ENCODE measurements at regions not wholly inside any gene's neighbourhood (a gene's known extent, or its start where the extent isn't known, plus 50 kb on each side); places are given as distances from the start of the nearest gene placed in this dataset.

DNA sequence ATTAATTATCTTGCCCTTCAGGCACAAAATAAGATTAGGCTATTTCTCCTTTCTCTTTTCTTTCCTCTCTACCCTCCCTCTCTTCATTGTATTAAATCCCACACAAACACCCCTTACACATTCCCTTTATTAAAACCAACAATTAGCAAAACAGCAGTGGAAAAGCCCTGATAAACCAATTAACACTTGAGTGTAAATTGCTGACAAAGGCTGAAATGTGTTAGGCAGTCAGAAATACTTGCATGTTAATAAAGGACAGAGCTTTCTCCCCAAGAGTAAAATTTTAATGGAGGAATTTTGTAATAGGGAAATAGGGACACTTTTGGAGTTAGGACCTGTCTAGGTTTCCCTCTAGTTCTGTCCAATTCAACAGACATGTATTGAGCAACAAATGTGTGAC lies 370.9 kb downstream of the MRPS30 start:
- intact Hi-C loops (cut with micrococcal nuclease; ENCODE audit: unreplicated experiment) = no loop called here
- Histone ChIP-seq H3K9me3 (no peaks in the 10 kb centered on the region), H3K36me3 (ENCODE audit: control insufficient read depth, insufficient read depth, low read length) (no peaks in the 10 kb centered on the region), H3K27me3 (replicated peaks; ENCODE audit: control insufficient read depth, insufficient read depth, low read length) (no peaks in the 10 kb centered on the region), H3K4me1 (no peaks in the 10 kb centered on the region), H3K4me3 (ENCODE audit: low read depth, low read length) (no peak overlapping the region)
- H3K36me3 Mint-ChIP-seq (ENCODE audit: insufficient read depth, unreplicated experiment) = no peaks in the 10 kb centered on the region
- TF ChIP-seq, protein P1, sequence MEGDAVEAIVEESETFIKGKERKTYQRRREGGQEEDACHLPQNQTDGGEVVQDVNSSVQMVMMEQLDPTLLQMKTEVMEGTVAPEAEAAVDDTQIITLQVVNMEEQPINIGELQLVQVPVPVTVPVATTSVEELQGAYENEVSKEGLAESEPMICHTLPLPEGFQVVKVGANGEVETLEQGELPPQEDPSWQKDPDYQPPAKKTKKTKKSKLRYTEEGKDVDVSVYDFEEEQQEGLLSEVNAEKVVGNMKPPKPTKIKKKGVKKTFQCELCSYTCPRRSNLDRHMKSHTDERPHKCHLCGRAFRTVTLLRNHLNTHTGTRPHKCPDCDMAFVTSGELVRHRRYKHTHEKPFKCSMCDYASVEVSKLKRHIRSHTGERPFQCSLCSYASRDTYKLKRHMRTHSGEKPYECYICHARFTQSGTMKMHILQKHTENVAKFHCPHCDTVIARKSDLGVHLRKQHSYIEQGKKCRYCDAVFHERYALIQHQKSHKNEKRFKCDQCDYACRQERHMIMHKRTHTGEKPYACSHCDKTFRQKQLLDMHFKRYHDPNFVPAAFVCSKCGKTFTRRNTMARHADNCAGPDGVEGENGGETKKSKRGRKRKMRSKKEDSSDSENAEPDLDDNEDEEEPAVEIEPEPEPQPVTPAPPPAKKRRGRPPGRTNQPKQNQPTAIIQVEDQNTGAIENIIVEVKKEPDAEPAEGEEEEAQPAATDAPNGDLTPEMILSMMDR (IDR thresholded peaks at IDR 0.05; ENCODE audit: insufficient read depth in 1 of 2, low read depth in 1 of 2, low read length in 1 of 2, severe bottlenecking in 1 of 2, unreplicated experiment in 1 of 2) = no peak
- no peaks in the 10 kb centered on the region for H3K4me1 Mint-ChIP-seq (ENCODE audit: low read depth, unreplicated experiment)
- H3K9me3 Mint-ChIP-seq (ENCODE audit: unreplicated experiment) = no peaks in the 10 kb centered on the region
- CTCF ChIA-PET = no interaction called here
- no peak overlapping the region for H3K4me3 Mint-ChIP-seq (ENCODE audit: unreplicated experiment)
- H3K27me3 Mint-ChIP-seq (ENCODE audit: insufficient read depth, unreplicated experiment) = no peaks in the 10 kb centered on the region
- no peak overlapping the region for H3K27ac Mint-ChIP-seq (ENCODE audit: unreplicated experiment)
- no peak for DNase-seq
- POLR2A ChIA-PET = no interaction called here
- BruUV-seq (replicated peaks) = no TSS peak

DNA sequence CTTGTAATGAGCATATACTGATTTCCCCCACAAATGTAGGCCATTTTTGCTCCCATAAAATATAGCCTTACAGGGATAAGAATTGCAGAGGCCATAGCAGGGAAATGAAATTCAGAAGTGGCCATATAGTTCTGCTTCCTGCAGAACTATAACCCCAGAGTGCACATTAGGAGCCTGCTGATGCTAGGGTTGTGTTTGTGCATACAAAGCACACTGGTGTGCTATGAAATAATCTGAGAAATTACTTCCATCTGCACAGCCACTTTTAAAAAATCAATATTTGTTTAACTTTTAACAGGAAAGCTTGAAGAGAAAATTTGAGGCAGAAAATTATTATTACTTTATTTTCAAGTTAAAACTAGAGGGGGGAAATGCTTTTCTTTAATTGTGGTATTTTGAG lies 380.3 kb downstream of the MRPS30 start:
- Mint-ChIP-seq H3K4me3 (ENCODE audit: unreplicated experiment) (no peak overlapping the region), H3K27ac (ENCODE audit: unreplicated experiment) (no peak overlapping the region), H3K9me3 (ENCODE audit: unreplicated experiment) (no peaks in the 10 kb centered on the region), H3K27me3 (ENCODE audit: insufficient read depth, unreplicated experiment) (no peaks in the 10 kb centered on the region), H3K4me1 (ENCODE audit: low read depth, unreplicated experiment) (no peaks in the 10 kb centered on the region), H3K36me3 (ENCODE audit: insufficient read depth, unreplicated experiment) (no peaks in the 10 kb centered on the region)
- Histone ChIP-seq H3K36me3 (ENCODE audit: control insufficient read depth, insufficient read depth, low read length) (no peaks in the 10 kb centered on the region), H3K27me3 (replicated peaks; ENCODE audit: control insufficient read depth, insufficient read depth, low read length) (no peaks in the 10 kb centered on the region), H3K4me1 (no peaks in the 10 kb centered on the region), H3K9me3 (no peaks in the 10 kb centered on the region), H3K4me3 (ENCODE audit: low read depth, low read length) (no peak overlapping the region)
- ChIA-PET POLR2A (no interaction called here), CTCF (no interaction called here)
- DNase-seq = no peak
- intact Hi-C loops (cut with micrococcal nuclease; ENCODE audit: unreplicated experiment) = no loop called here
- no TSS peak for BruUV-seq (replicated peaks)
- TF ChIP-seq, protein P1 (IDR thresholded peaks at IDR 0.05; ENCODE audit: insufficient read depth in 1 of 2, low read depth in 1 of 2, low read length in 1 of 2, severe bottlenecking in 1 of 2, unreplicated experiment in 1 of 2) = no peak

DNA sequence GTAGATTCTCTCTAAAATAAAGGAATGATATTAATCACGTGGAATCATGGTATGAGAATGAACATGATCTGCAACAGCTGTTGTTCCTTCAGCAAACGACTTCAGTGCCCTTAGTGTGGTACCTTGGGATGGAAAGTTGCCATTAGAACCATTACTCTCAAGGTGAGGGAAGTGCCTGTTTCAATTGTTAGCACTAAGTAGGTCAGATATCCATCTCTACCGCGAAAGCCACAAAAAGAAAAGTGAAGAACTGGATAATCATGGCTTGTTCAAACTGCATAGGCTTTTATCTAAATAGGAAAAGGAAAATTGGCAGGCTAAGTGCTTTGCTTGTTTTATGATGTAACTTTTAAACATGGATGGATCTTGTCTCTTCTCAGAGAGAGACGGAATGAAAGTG lies 380.7 kb downstream of the MRPS30 start:
- no peaks in the 10 kb centered on the region for H3K27me3 ChIP-seq (replicated peaks; ENCODE audit: control insufficient read depth, insufficient read depth, low read length)
- Mint-ChIP-seq H3K36me3 (ENCODE audit: insufficient read depth, unreplicated experiment) (no peaks in the 10 kb centered on the region), H3K27me3 (ENCODE audit: insufficient read depth, unreplicated experiment) (no peaks in the 10 kb centered on the region), H3K9me3 (ENCODE audit: unreplicated experiment) (no peaks in the 10 kb centered on the region), H3K27ac (ENCODE audit: unreplicated experiment) (no peak overlapping the region), H3K4me3 (ENCODE audit: unreplicated experiment) (no peak overlapping the region), H3K4me1 (ENCODE audit: low read depth, unreplicated experiment) (no peaks in the 10 kb centered on the region)
- no peaks in the 10 kb centered on the region for H3K9me3 ChIP-seq
- H3K4me3 ChIP-seq (ENCODE audit: low read depth, low read length) = no peak overlapping the region
- BruUV-seq (replicated peaks) = no TSS peak
- no peaks in the 10 kb centered on the region for H3K36me3 ChIP-seq (ENCODE audit: control insufficient read depth, insufficient read depth, low read length)
- TF ChIP-seq, protein P1 (IDR thresholded peaks at IDR 0.05; ENCODE audit: insufficient read depth in 1 of 2, low read depth in 1 of 2, low read length in 1 of 2, severe bottlenecking in 1 of 2, unreplicated experiment in 1 of 2) = no peak
- ChIA-PET CTCF (no interaction called here), POLR2A (no interaction called here)
- intact Hi-C loops (cut with micrococcal nuclease; ENCODE audit: unreplicated experiment) = no loop called here
- no peaks in the 10 kb centered on the region for H3K4me1 ChIP-seq
- no peak for DNase-seq
